ENCODE measurements at regions not wholly inside any gene's neighbourhood (a gene's known extent, or its start where the extent isn't known, plus 50 kb on each side); places are given as distances from the start of the nearest gene placed in this dataset.
"Not testable (repeated sequence)": the region's sequence is repeated elsewhere in the genome, so short reads cannot be mapped to it uniquely, and the experiment has no call there.

GRCh38 chr22:48486558-48486957 is 1341.1 kb downstream of the BRD1 start:
- no peak for DNase-seq (ENCODE audit: low read depth in 2 of 2)

GRCh38 chr22:48486134-48486532 is 1341.5 kb downstream of the BRD1 start:
- DNase-seq (ENCODE audit: low read depth in 2 of 2) = no peak

GRCh38 chr22:48485149-48486133 is 1342.2 kb downstream of the BRD1 start:
- DNase-seq (ENCODE audit: low read depth in 2 of 2) = no peak

- no peak for DNase-seq (ENCODE audit: low read depth in 2 of 2)
These were observed 1343.7 kb downstream of the BRD1 start for GRCh38 chr22:48483764-48484528.

GRCh38 chr22:48482771-48483170 is 1344.9 kb downstream of the BRD1 start:
- DNase-seq (ENCODE audit: low read depth in 2 of 2) = no peak

- DNase-seq (ENCODE audit: low read depth in 2 of 2) = not testable (repeated sequence)
These were observed 1345.5 kb downstream of the BRD1 start for GRCh38 chr22:48482198-48482597.

- no peak for DNase-seq (ENCODE audit: low read depth in 2 of 2)
These were observed 1345.9 kb downstream of the BRD1 start for GRCh38 chr22:48481748-48482147.

- no peak for DNase-seq (ENCODE audit: low read depth in 2 of 2)
These were observed 1349.0 kb downstream of the BRD1 start for GRCh38 chr22:48478529-48479265.

- no peak for DNase-seq (ENCODE audit: low read depth in 2 of 2)
These were observed 1349.5 kb downstream of the BRD1 start for GRCh38 chr22:48478124-48478523.

GRCh38 chr22:48477031-48477721 is 1350.5 kb downstream of the BRD1 start:
- DNase-seq (ENCODE audit: low read depth in 2 of 2) = no peak

GRCh38 chr22:48476577-48476976 is 1351.1 kb downstream of the BRD1 start:
- DNase-seq (ENCODE audit: low read depth in 2 of 2) = no peak

- DNase-seq (ENCODE audit: low read depth in 2 of 2) = no peak
These were observed 1351.9 kb downstream of the BRD1 start for GRCh38 chr22:48475661-48476345.

GRCh38 chr22:48474881-48475280 is 1352.8 kb downstream of the BRD1 start:
- no peak for DNase-seq (ENCODE audit: low read depth in 2 of 2)

- no peak for DNase-seq (ENCODE audit: low read depth in 2 of 2)
These were observed 1354.5 kb downstream of the BRD1 start for GRCh38 chr22:48473202-48473601.

- DNase-seq (ENCODE audit: low read depth in 2 of 2) = no peak
These were observed 1363.4 kb downstream of the BRD1 start for GRCh38 chr22:48464246-48464645.

GRCh38 chr22:48459859-48460823 is 1367.5 kb downstream of the BRD1 start:
- DNase-seq (ENCODE audit: low read depth in 2 of 2) = no peak

- DNase-seq (ENCODE audit: low read depth in 2 of 2) = no peak
These were observed 1368.4 kb downstream of the BRD1 start for GRCh38 chr22:48459259-48459658.

- no peak for DNase-seq (ENCODE audit: low read depth in 2 of 2)
These were observed 1371.2 kb downstream of the BRD1 start for GRCh38 chr22:48456449-48456848.

GRCh38 chr22:48453751-48454485 is 1373.8 kb downstream of the BRD1 start:
- no peak for DNase-seq (ENCODE audit: low read depth in 2 of 2)
